B cell (primary cell): ENCODE measurements at regions not wholly inside any gene's neighbourhood (a gene's known extent, or its start where the extent isn't known, plus 50 kb on each side); places are given as distances from the start of the nearest gene placed in this dataset.

Source experiments
- ATAC-seq: fragments of 200-7000 bp; cut with Tn5 transposase; one replicate; pipeline ENCODE4 v1.10.0; 2021; ENCODE audit warnings: low read depth, mild to moderate bottlenecking, moderate number of reproducible peaks, moderate library complexity
- CTCF ChIA-PET: fragments of 350-600 bp; sonication (Branson Sonifier 250); formaldehyde crosslinking; loops from one replicate; lab custom pipeline; 2021; ENCODE audit warnings: antibody characterized with exemption, inconsistent platforms; lab: Charles Lee
- POLR2A ChIA-PET: fragments of 350-600 bp; sonication (Branson Sonifier 250); formaldehyde crosslinking; loops from one replicate; lab custom pipeline; 2021; ENCODE audit warnings: antibody characterized with exemption; lab: Charles Lee
- DNase-seq: peaks from one replicate; pipeline ENCODE4 v3.0.0; 2013
- H2AFZ ChIP-seq: 2 replicates; pipeline ENCODE4 v1.6.1; 2012; ENCODE audit warnings: mild to moderate bottlenecking, low read depth, low read length; ENCODE audit not compliant: insufficient read depth, poor library complexity, severe bottlenecking
- H3K27ac ChIP-seq, 2 donors: 1 replicate in 1 of 2; 2 replicates in 1 of 2; pipeline ENCODE4 v1.5.1; 2012 to 2013; ENCODE audit warnings: low read length in 2 of 2, mild to moderate bottlenecking in 2 of 2, moderate library complexity in 1 of 2
- H3K27me3 ChIP-seq, 4 experiments: fragments of 200-600 bp in 1 of 4; sonication (generic) in 1 of 4; replicated peaks in 1 of 4; 1 replicate in 2 of 4; 2 replicates in 2 of 4; pipeline versions ENCODE4 v1.6.1 to v1.7.0; 2013 to 2016; ENCODE audit warnings: low read length in 3 of 4, mild to moderate bottlenecking in 2 of 4, mixed read lengths in 1 of 4, moderate library complexity in 1 of 4; ENCODE audit not compliant: insufficient read depth in 4 of 4, control insufficient read depth in 3 of 4; ENCODE audit errors: control extremely low read depth in 1 of 4
- H3K36me3 ChIP-seq, 2 experiments: replicated peaks in 1 of 2; 1 replicate in 1 of 2; 2 replicates in 1 of 2; pipeline versions ENCODE4 v1.6.1 to v1.7.1; 2013; ENCODE audit warnings: low read length in 1 of 2; ENCODE audit not compliant: insufficient read depth in 2 of 2, control insufficient read depth in 1 of 2; ENCODE audit errors: control extremely low read depth in 1 of 2, extremely low read depth in 1 of 2
- H3K4me1 ChIP-seq, 2 donors: fragments of 200-600 bp in 1 of 2; sonication (generic) in 1 of 2; 1 replicate in 1 of 2; 2 replicates in 1 of 2; pipeline versions ENCODE4 v1.5.1 to v1.6.1; 2013 to 2017; ENCODE audit warnings: low read length in 2 of 2; ENCODE audit not compliant: control insufficient read depth in 2 of 2, insufficient read depth in 2 of 2
- H3K4me2 ChIP-seq: replicated peaks from 2 replicates; pipeline ENCODE3; 2012; ENCODE audit warnings: mild to moderate bottlenecking, low read depth, low read length; ENCODE audit not compliant: poor library complexity, severe bottlenecking
- H3K4me3 ChIP-seq, 5 experiments: fragments of 200-600 bp in 1 of 5; sonication (generic) in 1 of 5; 1 replicate in 3 of 5; 2 replicates in 2 of 5; pipeline versions ENCODE4 v1.5.1 to v1.7.0; 2011 to 2016; ENCODE audit warnings: low read length in 4 of 5, mild to moderate bottlenecking in 4 of 5, low read depth in 2 of 5, control low read depth in 1 of 5, moderate library complexity in 1 of 5; ENCODE audit not compliant: insufficient read depth in 1 of 5; ENCODE audit errors: control extremely low read depth in 1 of 5, extremely low read depth in 1 of 5
- H3K79me2 ChIP-seq: fragments of 200-600 bp; sonication (generic); one replicate; pipeline ENCODE4 v1.6.0; 2016; ENCODE audit warnings: low read length; ENCODE audit not compliant: control insufficient read depth, insufficient read depth
- H3K9ac ChIP-seq: fragments of 200-600 bp; sonication (generic); 2 replicates; pipeline ENCODE4 v1.6.1; 2017; ENCODE audit warnings: mild to moderate bottlenecking, low read length, moderate library complexity
- H3K9me3 ChIP-seq, 3 donors: one replicate each; pipeline versions ENCODE4 v1.6.1 to v1.7.1; 2013; ENCODE audit warnings: low read length in 2 of 3; ENCODE audit not compliant: control insufficient read depth in 2 of 3, insufficient read depth in 1 of 3; ENCODE audit errors: control extremely low read depth in 1 of 3
- H4K20me1 ChIP-seq: 2 replicates; pipeline ENCODE4 v1.6.0; 2012; ENCODE audit warnings: mild to moderate bottlenecking, low read length; ENCODE audit not compliant: insufficient read depth, control insufficient read depth, poor library complexity, severe bottlenecking
- H3K27ac Mint-ChIP-seq: one replicate; pipeline ENCODE4 v1.8.0; 2021; ENCODE audit warnings: mixed read lengths
- H3K27me3 Mint-ChIP-seq: one replicate; pipeline ENCODE4 v1.8.0; 2021; ENCODE audit warnings: mixed read lengths
- H3K4me1 Mint-ChIP-seq: one replicate; pipeline ENCODE4 v1.8.0; 2021; ENCODE audit warnings: mixed read lengths
- H3K4me3 Mint-ChIP-seq: one replicate; pipeline ENCODE4 v1.8.0; 2021; ENCODE audit warnings: mixed read lengths
- H3K9me3 Mint-ChIP-seq: one replicate; pipeline ENCODE4 v1.8.0; 2022; ENCODE audit warnings: mixed read lengths; ENCODE audit not compliant: insufficient read depth
- CTCF ChIP-seq: fragments of 200-600 bp; IDR thresholded peaks from one replicate; pipeline ENCODE4 v1.8.0; 2022; ENCODE audit warnings: antibody characterized with exemption, mild to moderate bottlenecking
- EZH2 ChIP-seq: IDR thresholded peaks from 2 replicates; pipeline ENCODE4 v1.6.1; 2012; ENCODE audit warnings: borderline replicate concordance, low read depth, mild to moderate bottlenecking, moderate library complexity, low read length; ENCODE audit not compliant: insufficient read depth, poor library complexity, severe bottlenecking
- WGBS: methylation state at CpG from one replicate; pipeline ENCODE4 v1.1.5; 2013; ENCODE audit warnings: missing lambda C conversion rate; ENCODE audit not compliant: insufficient coverage; 5-methylcytosine and 5-hydroxymethylcytosine counted together
- intact Hi-C: fragments of 100-400 bp; cut with micrococcal nuclease; formaldehyde crosslinking; loops from one replicate; pipeline ENCODE4 v1.10.0; 2022

- ChIA-PET CTCF (interaction anchor here (0.5 kb wide), 1 partner anchor 66 kb away, joined by 3 read pairs; no protein-coding TSS in a partner anchor), POLR2A (no interaction called here)
- H3K79me2 ChIP-seq = no peaks in the 10 kb centered on the region
- H3K9me3 ChIP-seq = no peaks in the 10 kb centered on the region
- no peak overlapping the region for H3K27ac ChIP-seq
- no peak overlapping the region for H3K9ac ChIP-seq
- no peaks in the 10 kb centered on the region for H3K36me3 ChIP-seq
- TF ChIP-seq EZH2 (no peak), CTCF (no peak)
- H3K27me3 ChIP-seq = no peaks in the 10 kb centered on the region
- 100% methylated on average over 2 of the region's 5 CpGs for WGBS
- no peak overlapping the region for H3K27ac Mint-ChIP-seq
- ATAC-seq = no peak
- H4K20me1 ChIP-seq = no peaks in the 10 kb centered on the region
- no peak for DNase-seq
- no peak overlapping the region for H3K4me2 ChIP-seq
- intact Hi-C loops = no loop called here
- peaks cover 15% of the 10 kb centered on the region for H3K4me1 Mint-ChIP-seq
- H3K4me1 ChIP-seq = peaks cover 3 to 6% of the 10 kb centered on the region in 2 donors
- H3K9me3 Mint-ChIP-seq = no peaks in the 10 kb centered on the region
- no peaks in the 10 kb centered on the region for H3K27me3 Mint-ChIP-seq
- H3K4me3 ChIP-seq = no peak overlapping the region
- no peak overlapping the region for H3K4me3 Mint-ChIP-seq
- no peak overlapping the region for H2AFZ ChIP-seq
Observed at GRCh38 chr16:72558501-72558900, 386.5 kb upstream of the PMFBP1 start.

DNA sequence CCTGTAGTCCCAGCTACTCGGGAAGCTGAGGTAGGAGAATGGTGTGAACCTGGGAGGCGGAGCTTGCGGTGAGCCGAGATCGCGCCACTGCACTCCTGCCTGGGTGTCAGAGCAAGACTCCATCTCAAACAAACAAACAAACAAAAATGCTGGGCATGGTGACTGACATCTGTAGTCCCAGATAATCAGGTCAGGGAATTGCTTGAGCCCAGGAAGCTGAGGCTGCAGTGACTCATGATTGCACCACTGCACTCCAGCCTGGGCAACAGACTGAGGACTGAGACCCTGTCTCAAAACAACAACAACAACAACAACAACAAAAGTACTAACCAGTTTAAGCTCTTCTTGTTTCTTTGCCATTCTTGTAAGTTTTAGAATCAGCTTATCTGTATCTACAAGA is 383.0 kb upstream of the PMFBP1 start:
- no peak overlapping the region for H3K4me3 ChIP-seq
- H4K20me1 ChIP-seq = no peaks in the 10 kb centered on the region
- intact Hi-C loops = loop anchor here (1.0 kb wide), 1 partner anchor 42 kb away; no protein-coding TSS in a partner anchor
- TF ChIP-seq EZH2 (no peak), CTCF (no peak)
- no CpG with 5 or more reads among the region's 6 CpGs for WGBS
- CTCF ChIA-PET = no interaction called here
- POLR2A ChIA-PET = no interaction called here
- no peak overlapping the region for H3K9ac ChIP-seq
- no peak overlapping the region for H3K4me2 ChIP-seq
- H3K9me3 ChIP-seq = no peaks in the 10 kb centered on the region
- Mint-ChIP-seq H3K27ac (no peak overlapping the region), H3K27me3 (no peaks in the 10 kb centered on the region), H3K4me3 (no peak overlapping the region), H3K4me1 (peaks cover 4% of the 10 kb centered on the region), H3K9me3 (peaks cover 5% of the 10 kb centered on the region)
- no peaks in the 10 kb centered on the region for H3K79me2 ChIP-seq
- H2AFZ ChIP-seq = no peak overlapping the region
- ATAC-seq (no peak), DNase-seq (no peak)
- H3K4me1 ChIP-seq = no peaks in the 10 kb centered on the region
- no peaks in the 10 kb centered on the region for H3K36me3 ChIP-seq
- H3K27ac ChIP-seq = no peak overlapping the region
- no peaks in the 10 kb centered on the region for H3K27me3 ChIP-seq
